NCI-H524 treated with DMSO at 0.1 percent for 48 hours (cell line): ENCODE measurements at regions not wholly inside any gene's neighbourhood (a gene's known extent, or its start where the extent isn't known, plus 50 kb on each side); places are given as distances from the start of the nearest gene placed in this dataset.
"Not testable (repeated sequence)": the region's sequence is repeated elsewhere in the genome, so short reads cannot be mapped to it uniquely, and the experiment has no call there.

ENCODE experiments used
- DNase-seq: peaks from one replicate; lab custom pipeline; 2025; lab: John Stamatoyannopoulos, UW

DNA sequence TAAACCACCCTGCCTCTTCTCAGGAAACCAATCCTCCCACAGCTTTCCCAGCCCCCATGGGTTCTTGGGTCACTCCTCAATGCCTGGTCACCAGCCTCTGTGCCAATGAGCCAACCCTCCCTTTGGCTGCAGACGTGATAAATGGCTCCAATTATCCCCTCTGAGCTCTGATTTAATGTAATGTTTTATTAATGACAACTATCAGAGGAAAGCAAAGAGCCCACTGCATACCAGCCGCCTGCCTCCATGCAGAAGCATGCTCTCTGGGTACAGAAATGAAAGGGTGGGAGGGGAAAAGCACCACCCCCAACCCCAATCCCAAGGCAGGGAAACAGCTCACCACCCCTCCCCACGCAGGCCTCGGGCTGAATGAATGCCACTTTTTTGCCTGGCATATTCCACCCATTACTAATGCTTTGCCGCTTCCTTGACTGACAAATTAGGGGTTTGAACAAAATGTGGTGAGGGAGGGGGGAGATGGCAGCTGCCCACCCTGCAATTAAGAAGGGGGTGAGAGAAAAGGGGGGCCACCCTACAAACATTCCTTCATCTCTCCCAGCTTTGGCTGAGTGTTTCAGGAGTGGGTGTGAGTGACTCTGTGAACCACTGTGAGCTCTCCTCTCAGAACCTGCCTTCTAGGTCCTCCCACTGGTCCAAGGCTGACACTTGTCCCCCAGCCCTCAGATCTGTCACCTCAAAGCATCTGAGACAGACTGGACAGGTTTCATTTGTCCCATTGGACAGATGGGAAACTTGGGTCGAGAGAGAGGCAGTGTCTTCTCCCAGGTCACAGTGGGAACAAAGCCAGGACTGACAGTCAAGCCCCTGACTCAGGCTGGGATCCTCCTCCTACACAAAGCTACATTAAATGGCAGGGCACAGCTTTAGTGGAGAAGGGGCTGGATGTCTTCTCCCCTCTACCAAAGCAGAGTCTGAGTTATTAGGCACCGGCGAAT is 161.5 kb downstream of the TMEM132E start:
- no peak for DNase-seq

GRCh38 chr17:34739386-34739785 is 160.0 kb downstream of the TMEM132E start:
- DNase-seq = no peak

GRCh38 chr17:34737673-34738072 is 158.3 kb downstream of the TMEM132E start:
- not testable (repeated sequence) for DNase-seq

DNA sequence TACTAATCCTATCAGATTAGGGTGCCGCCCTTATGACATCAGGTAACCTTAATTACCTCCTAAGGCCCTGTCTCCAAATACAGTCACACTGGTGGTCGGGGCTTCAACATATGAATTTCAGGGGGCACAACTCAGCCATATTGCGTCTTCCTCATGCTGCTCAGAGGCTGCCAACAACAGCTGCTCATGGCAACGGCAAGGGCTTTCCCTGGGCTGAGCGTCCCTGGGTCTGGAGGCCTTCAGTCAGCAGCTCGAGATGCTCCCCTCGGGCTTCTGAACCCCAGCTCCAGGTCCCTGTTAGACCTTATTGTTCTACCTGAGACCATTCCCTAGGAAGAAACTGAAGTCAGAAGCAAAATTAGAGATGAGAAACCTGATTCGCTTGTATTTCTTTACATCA is 157.2 kb downstream of the TMEM132E start:
- DNase-seq = no peak

- DNase-seq = no peak
Observed at GRCh38 chr17:34733333-34733732, 154.0 kb downstream of the TMEM132E start.

- no peak for DNase-seq
Observed at GRCh38 chr17:34730816-34731215, 151.4 kb downstream of the TMEM132E start.

DNA sequence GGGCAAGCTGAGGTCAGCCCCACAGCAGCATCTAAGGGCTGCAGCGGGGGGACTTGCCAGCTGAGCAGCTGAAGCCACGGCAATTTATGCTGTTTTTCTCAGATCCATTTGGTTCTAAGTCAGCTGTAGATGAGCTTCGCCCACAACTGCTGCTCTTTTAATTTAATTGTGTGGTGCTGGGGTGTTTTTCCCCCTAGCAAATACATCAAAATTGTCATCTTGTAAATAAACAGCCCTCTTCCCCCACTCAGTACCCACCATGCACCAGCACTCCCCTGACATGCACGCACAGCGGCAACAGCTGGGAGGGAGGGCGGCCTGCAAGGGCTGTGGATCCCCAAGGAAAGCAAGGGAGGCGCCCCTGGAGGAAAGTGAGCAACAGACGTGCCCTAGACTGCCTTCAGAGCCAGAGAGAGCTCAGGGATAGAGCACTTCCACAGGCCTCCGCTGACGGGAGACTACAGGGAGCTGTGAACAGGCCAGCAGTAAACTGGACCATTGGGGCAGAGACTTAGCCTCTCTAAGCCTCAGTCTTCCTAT is 149.5 kb downstream of the TMEM132E start:
- DNase-seq = no peak

DNA sequence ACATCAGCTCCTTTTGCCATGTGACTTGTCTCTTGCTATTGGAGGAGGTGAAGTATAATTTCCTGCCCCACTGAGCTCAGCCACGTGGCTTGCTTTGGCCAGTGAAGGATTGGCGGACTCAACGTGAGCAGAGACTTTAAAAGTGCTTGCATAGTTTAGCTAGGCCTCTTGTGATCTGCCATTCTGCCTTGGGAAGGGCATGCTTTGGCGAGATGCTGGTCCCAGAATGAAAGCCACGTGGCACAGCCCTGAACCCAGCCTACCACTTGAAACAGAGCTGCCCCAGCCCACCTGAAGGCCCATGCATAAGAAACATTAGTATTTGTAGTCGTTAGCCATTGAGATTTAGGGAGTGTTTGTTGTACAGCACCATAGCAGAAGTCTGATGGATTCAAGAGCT is 148.2 kb downstream of the TMEM132E start:
- no peak for DNase-seq

GRCh38 chr17:34726536-34727384 is 147.4 kb downstream of the TMEM132E start:
- DNase-seq = peak; percentile 2

DNA sequence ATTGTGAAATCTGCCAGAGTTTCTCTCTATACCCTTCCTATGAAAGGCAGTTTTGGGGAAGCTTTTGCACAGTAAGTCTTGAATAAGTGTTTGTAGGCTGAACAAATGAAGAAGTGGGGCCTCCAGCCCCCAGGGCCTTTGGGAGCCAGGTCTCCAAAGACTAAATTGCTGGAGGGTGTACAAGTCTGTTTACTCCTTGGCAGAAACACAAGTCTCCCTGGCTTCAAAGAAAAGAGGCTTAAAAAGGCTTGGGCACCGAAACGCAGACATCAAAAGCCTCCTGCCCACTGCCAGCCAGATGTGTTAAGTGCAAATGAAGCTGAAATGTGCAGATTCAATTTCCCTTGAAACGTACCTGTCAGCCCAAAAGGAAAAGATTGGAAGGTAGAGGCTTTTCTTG is 146.3 kb downstream of the TMEM132E start:
- no peak for DNase-seq

DNA sequence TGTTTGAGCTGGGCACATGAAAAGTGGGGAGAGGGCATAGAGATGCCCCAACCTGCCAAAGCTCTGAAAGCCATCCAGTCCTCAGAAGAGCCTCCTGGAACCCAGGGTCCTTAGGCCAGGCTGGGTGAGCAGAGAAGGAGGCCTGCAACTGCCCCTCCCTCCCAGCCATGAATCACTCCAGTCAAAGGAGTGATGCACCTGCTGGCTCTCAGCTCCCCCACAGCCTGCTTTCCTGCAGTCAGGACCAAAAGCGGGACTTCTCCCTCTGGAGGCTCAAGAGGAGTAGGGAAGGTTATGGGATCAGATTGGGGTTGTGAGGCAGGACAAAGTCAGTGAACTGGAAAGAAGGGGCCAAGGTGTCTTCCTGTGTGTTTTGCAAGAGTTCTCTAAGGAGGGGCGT is 145.6 kb downstream of the TMEM132E start:
- DNase-seq = no peak

GRCh38 chr17:34723875-34724274 is 144.5 kb downstream of the TMEM132E start:
- no peak for DNase-seq

GRCh38 chr17:34721326-34721725 is 141.9 kb downstream of the TMEM132E start:
- DNase-seq = no peak

DNA sequence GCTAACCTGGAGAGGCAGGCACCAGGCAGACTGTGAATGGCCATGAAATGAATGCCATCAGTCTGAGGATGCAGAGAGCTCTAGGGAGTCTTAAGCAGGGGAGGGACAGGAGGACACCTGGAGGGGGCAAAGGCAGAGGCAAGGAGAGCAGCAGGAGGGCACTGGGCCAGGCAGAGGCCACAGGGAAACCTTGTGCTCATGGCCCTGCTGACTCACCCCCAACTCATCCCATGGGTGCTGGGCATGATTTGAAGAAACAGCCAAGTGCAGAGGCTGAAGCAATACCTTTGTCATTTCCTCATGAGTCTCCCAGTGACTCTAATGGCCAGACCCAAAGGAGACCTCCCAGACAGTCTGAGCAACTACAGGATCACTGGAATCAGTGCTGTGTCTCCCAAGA is 141.4 kb downstream of the TMEM132E start:
- no peak for DNase-seq

DNA sequence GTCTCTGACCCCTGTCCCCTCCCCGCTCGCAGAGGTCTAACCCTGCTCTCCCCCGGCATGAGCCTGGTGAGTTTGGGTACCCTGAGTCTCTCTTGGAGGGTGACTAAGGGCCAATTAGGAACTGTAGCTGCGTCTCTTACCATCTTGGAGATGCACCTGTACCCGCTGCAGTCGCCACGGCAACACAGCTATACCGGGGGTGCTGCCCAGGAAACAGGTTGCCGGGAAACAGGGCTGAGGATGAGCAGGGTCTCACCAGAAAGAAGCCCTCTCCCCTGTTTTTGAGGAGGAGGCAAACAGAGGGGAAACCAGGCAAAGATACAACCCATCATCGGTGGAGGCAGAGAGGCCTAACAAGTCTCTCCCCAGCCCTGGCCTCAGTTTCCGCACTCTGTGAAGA is 140.2 kb downstream of the TMEM132E start:
- no peak for DNase-seq

- no peak for DNase-seq
Observed at GRCh38 chr17:34717092-34717491, 137.7 kb downstream of the TMEM132E start.

DNA sequence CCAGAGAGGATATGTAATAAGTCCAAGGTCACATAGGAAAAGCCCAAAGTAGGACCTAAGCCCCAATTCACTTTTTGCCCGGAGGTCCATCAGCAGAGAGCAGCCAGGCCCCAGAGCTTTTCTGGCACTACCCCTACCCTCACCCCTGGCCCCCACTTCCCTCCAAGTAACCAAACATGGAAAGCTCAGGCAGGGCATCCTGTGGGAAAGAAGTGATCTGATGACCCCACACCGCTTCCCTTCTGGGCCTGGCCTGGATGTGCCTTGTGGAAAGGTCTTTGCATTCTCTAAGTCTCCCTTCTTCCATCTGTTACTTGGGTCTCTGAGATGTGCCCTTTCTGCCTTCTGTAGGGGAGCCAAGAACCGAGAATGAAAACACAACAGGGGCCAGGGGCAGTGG is 136.9 kb downstream of the TMEM132E start:
- DNase-seq = no peak

DNA sequence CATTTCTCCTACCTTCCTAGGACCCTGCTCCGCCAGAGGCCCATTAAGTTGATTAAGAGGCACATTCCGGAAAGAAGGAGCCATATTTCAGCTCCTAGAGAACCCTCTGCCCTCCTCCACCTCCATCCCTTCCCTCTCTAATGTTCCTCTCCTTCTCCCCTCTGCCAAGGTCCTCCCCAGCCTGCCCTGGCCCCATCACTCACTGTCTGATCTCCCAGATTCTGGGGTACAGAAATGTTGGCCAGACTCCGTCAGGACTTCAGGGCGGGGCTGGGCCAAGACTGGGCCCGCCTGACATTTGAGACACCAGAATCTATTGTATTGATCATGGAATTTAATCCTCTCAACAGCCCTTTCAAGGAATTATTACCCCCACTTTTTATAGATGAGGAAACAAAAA is 136.1 kb downstream of the TMEM132E start:
- DNase-seq = no peak

DNA sequence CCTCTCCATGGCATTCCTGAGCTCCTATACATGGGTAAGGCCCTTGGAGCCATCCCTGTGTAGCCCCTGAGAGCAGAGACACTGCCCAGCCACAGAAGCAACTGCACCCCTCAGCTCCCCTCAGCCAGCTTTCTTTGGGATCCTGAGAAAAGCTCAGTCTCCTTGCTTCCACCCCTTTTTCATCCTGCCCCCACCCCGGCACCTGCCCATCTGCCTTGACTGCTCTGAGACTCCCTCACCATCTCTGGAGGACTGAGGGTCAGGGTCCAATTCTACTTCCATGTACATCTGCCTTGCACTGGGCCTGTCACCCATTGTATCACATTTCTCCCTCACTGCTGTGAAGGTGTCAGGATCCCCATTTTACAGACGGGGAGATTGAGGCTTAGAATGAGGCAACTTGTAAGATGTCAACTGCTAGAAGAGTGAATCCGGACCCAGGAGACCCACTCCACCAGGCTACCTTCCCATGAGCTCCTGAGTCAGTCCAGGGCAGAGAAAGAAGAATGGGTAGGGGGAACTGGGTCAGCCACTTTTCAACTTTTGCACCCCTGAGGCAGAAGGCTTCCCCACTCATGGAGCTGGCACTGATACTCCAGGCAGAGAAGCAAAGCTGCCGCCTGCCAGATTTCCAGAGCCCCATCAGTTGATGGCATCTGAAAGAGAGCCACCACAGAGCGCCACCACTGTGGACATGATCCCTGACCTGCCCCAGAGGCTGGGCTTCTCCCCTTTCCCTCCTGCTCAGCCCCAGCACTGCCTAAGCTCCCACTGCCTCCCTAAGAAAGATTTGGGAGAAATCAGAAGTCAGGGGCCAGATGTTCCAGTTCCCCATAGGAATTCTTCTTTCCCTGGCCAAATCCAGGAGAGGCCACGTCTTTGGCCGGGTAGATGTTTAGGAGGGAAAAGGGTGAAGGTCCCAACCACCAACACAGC is 135.4 kb downstream of the TMEM132E start:
- no peak for DNase-seq

GRCh38 chr17:34713687-34714086 is 134.3 kb downstream of the TMEM132E start:
- no peak for DNase-seq

- DNase-seq = no peak
Observed at GRCh38 chr17:34712481-34713195, 133.3 kb downstream of the TMEM132E start.
